CD4-positive, alpha-beta T cell treated with Interleukin-15 for 1 hour (primary cell): ENCODE measurements at regions not wholly inside any gene's neighbourhood (a gene's known extent, or its start where the extent isn't known, plus 50 kb on each side); places are given as distances from the start of the nearest gene placed in this dataset.

ENCODE experiments used
- DNase-seq: peaks from one replicate; pipeline ENCODE4 v3.0.0-alpha.2; 2020

- no peak for DNase-seq
Observed at GRCh38 chr21:41086569-41086968, 81.4 kb upstream of the BACE2 start.

- DNase-seq: no peak
Observed at GRCh38 chr21:41090981-41091380, 77.0 kb upstream of the BACE2 start.

GRCh38 chr21:41091616-41092015, 76.3 kb upstream of the BACE2 start:
- DNase-seq: no peak

GRCh38 chr21:41092312-41092711, 75.6 kb upstream of the BACE2 start:
- no peak for DNase-seq

GRCh38 chr21:41095983-41096382, 72.0 kb upstream of the BACE2 start:
- no peak for DNase-seq

- DNase-seq: no peak
Observed at GRCh38 chr21:41098076-41098475, 69.9 kb upstream of the BACE2 start.

GRCh38 chr21:41098481-41099042, 69.4 kb upstream of the BACE2 start:
- no peak for DNase-seq

GRCh38 chr21:41100826-41101550, 67.0 kb upstream of the BACE2 start:
- no peak for DNase-seq

GRCh38 chr21:41102281-41102680, 65.7 kb upstream of the BACE2 start:
- DNase-seq: no peak

GRCh38 chr21:41107602-41108001, 60.4 kb upstream of the BACE2 start:
- DNase-seq: no peak

- DNase-seq: no peak
Observed at GRCh38 chr21:41108668-41109585, 59.0 kb upstream of the BACE2 start.

GRCh38 chr21:41110161-41110560, 57.8 kb upstream of the BACE2 start:
- DNase-seq: no peak

GRCh38 chr21:41110664-41111063, 57.3 kb upstream of the BACE2 start:
- no peak for DNase-seq

- DNase-seq: no peak
Observed at GRCh38 chr21:41111681-41112080, 56.3 kb upstream of the BACE2 start.

- DNase-seq: no peak
Observed at GRCh38 chr21:41112740-41113692, 54.9 kb upstream of the BACE2 start.

- no peak for DNase-seq
Observed at GRCh38 chr21:41115851-41116250, 52.1 kb upstream of the BACE2 start.
